CD4-positive, CD25-positive, alpha-beta regulatory T cell (primary cell): ENCODE measurements at regions not wholly inside any gene's neighbourhood (a gene's known extent, or its start where the extent isn't known, plus 50 kb on each side); places are given as distances from the start of the nearest gene placed in this dataset.

Experiments
- ATAC-seq, 2 donors: fragments of 150-1000 bp; cut with Tn5 transposase; one replicate each; pipeline ENCODE4 v1.10.0; 2021; ENCODE audit warnings: low read depth in 2 of 2, moderate number of reproducible peaks in 2 of 2, moderate library complexity in 1 of 2
- DNase-seq, 3 donors: peaks; one replicate each; pipeline versions ENCODE4 v3.0.0 to v3.0.0-alpha.2; 2012 to 2022; ENCODE audit warnings: mixed read lengths in 1 of 3
- H3K27ac ChIP-seq: one replicate; pipeline ENCODE4 v1.7.0; 2013; ENCODE audit warnings: mild to moderate bottlenecking, low read length; ENCODE audit not compliant: insufficient read depth, poor library complexity, severe bottlenecking
- H3K27me3 ChIP-seq: one replicate; pipeline ENCODE4 v1.7.0; 2013; ENCODE audit warnings: low read length; ENCODE audit not compliant: control insufficient read depth, insufficient read depth
- H3K36me3 ChIP-seq: one replicate; pipeline ENCODE4 v1.7.0; 2013; ENCODE audit warnings: mild to moderate bottlenecking, low read length, moderate library complexity; ENCODE audit not compliant: control insufficient read depth, insufficient read depth
- H3K4me1 ChIP-seq: 2 replicates; pipeline ENCODE4 v1.7.0; 2013; ENCODE audit warnings: mild to moderate bottlenecking, low read length; ENCODE audit not compliant: insufficient read depth, control insufficient read depth, poor library complexity, severe bottlenecking
- H3K4me3 ChIP-seq: one replicate; pipeline ENCODE4 v1.7.0; 2013; ENCODE audit warnings: low read depth, mild to moderate bottlenecking, low read length, moderate library complexity
- H3K9me3 ChIP-seq, 2 experiments: 1 replicate in 1 of 2; 2 replicates in 1 of 2; pipeline ENCODE4 v1.7.0; 2013; ENCODE audit warnings: low read length in 2 of 2, mild to moderate bottlenecking in 1 of 2, moderate library complexity in 1 of 2; ENCODE audit not compliant: control insufficient read depth in 2 of 2
- H3K27ac Mint-ChIP-seq, 3 donors: one replicate each; pipeline ENCODE4 v1.8.0; 2020 to 2022; ENCODE audit warnings: mild to moderate bottlenecking in 3 of 3, mixed read lengths in 3 of 3, moderate library complexity in 2 of 3
- H3K27me3 Mint-ChIP-seq: one replicate; pipeline ENCODE4 v1.8.0; 2022; ENCODE audit warnings: mild to moderate bottlenecking, mixed read lengths
- H3K36me3 Mint-ChIP-seq: one replicate; pipeline ENCODE4 v1.8.0; 2020; ENCODE audit warnings: mixed read lengths
- H3K4me1 Mint-ChIP-seq, 4 donors: one replicate each; pipeline ENCODE4 v1.8.0; 2020 to 2022; ENCODE audit warnings: mixed read lengths in 4 of 4, mild to moderate bottlenecking in 1 of 4
- H3K4me3 Mint-ChIP-seq, 4 donors: one replicate each; pipeline ENCODE4 v1.8.0; 2020 to 2022; ENCODE audit warnings: mild to moderate bottlenecking in 4 of 4, mixed read lengths in 4 of 4, moderate library complexity in 3 of 4
- H3K9me3 Mint-ChIP-seq, 7 donors: one replicate each; pipeline ENCODE4 v1.8.0; 2020 to 2022; ENCODE audit warnings: mixed read lengths in 7 of 7, mild to moderate bottlenecking in 3 of 7, moderate library complexity in 2 of 7

DNA sequence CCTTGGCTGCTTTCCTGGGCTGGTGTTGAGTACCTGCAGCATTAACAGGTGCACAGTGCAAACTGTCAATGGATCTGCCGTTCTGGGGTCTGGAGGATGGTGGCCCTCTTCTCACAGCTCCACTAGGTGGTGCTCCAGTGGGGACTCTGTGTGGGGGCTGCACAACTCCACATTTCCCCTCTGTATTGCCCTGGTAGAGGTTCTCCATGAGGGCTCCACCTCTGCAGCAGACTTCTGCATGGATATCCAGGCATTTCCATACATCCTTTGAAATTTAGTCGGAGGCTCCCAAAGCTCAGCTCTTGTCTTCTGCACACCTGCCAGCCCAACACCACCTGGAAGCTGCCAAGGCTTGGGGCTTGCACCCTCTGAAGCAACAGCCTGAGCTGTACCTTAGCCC lies 198.6 kb downstream of the GXYLT1 start:
- Mint-ChIP-seq H3K36me3 (no peaks in the 10 kb centered on the region), H3K4me3 (no peak overlapping the region), H3K9me3 (peaks cover 0 to 19% (median 4%) of the 10 kb centered on the region in 7 donors), H3K4me1 (no peaks in the 10 kb centered on the region), H3K27ac (no peak overlapping the region), H3K27me3 (no peaks in the 10 kb centered on the region)
- H3K27ac ChIP-seq, result no peak overlapping the region
- DNase-seq (no peak), ATAC-seq (no peak)
- H3K4me3 ChIP-seq, result no peak overlapping the region
- H3K4me1 ChIP-seq, result no peaks in the 10 kb centered on the region
- no peaks in the 10 kb centered on the region for H3K27me3 ChIP-seq
- peaks cover 0 to 13% of the 10 kb centered on the region in 2 experiments for H3K9me3 ChIP-seq
- H3K36me3 ChIP-seq, result no peaks in the 10 kb centered on the region

DNA sequence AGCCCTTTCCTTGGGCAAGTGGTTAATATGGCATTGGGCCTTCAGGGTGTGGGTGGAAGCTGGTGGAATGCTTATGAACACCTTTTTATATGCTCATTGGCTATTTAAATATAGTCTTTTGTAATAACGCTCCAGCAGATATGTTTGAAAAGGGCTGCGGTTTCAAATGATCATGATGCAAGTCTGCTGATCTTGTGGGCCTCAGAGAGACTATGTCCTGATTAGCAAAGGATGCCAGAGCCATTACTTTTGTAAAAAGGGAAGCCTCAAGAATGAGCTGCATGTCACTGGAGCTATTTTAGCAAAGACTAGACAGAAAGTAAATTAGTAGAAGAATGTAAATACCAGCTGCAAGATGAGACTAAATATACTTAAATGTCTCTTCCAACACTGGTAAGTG lies 200.5 kb downstream of the GXYLT1 start:
- Histone ChIP-seq H3K27ac (no peak overlapping the region), H3K4me3 (no peak overlapping the region), H3K4me1 (no peaks in the 10 kb centered on the region), H3K27me3 (no peaks in the 10 kb centered on the region), H3K9me3 (peaks cover 0 to 13% of the 10 kb centered on the region in 2 experiments), H3K36me3 (no peaks in the 10 kb centered on the region)
- H3K36me3 Mint-ChIP-seq, result no peaks in the 10 kb centered on the region
- DNase-seq (no peak), ATAC-seq (no peak)
- no peak overlapping the region for H3K4me3 Mint-ChIP-seq
- H3K27me3 Mint-ChIP-seq, result peaks cover 3% of the 10 kb centered on the region
- H3K27ac Mint-ChIP-seq, result no peak overlapping the region
- no peaks in the 10 kb centered on the region for H3K4me1 Mint-ChIP-seq
- peaks cover 0 to 19% (median 4%) of the 10 kb centered on the region in 7 donors for H3K9me3 Mint-ChIP-seq

DNA sequence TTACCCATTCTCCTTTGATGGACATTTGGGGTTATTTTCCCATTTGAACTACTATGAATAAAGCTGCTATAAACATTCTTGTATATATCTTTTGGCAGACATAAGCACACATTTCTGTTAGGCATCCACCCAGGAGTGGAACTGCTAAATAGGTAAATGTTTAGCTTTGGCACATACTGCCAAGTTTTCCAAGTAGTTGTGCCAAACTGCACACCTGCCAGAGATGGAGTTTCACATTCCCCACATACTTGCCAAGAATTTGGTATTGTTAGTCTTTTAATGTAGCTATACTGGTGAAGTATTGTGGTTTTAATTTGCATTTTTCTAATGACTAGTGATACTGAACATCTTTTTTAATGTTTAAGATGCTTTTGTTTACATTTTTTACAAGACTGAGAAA lies 201.0 kb downstream of the GXYLT1 start:
- no peak overlapping the region for H3K4me3 ChIP-seq
- H3K4me1 ChIP-seq, result no peaks in the 10 kb centered on the region
- H3K4me3 Mint-ChIP-seq, result no peak overlapping the region
- ATAC-seq, result no peak
- H3K4me1 Mint-ChIP-seq, result no peaks in the 10 kb centered on the region
- no peaks in the 10 kb centered on the region for H3K36me3 ChIP-seq
- peaks cover 0 to 13% of the 10 kb centered on the region in 2 experiments for H3K9me3 ChIP-seq
- DNase-seq, result no peak
- H3K9me3 Mint-ChIP-seq, result peaks cover 0 to 19% (median 4%) of the 10 kb centered on the region in 7 donors
- peaks cover 5% of the 10 kb centered on the region for H3K27me3 Mint-ChIP-seq
- no peaks in the 10 kb centered on the region for H3K27me3 ChIP-seq
- H3K27ac Mint-ChIP-seq, result no peak overlapping the region
- H3K27ac ChIP-seq, result no peak overlapping the region
- H3K36me3 Mint-ChIP-seq, result no peaks in the 10 kb centered on the region

DNA sequence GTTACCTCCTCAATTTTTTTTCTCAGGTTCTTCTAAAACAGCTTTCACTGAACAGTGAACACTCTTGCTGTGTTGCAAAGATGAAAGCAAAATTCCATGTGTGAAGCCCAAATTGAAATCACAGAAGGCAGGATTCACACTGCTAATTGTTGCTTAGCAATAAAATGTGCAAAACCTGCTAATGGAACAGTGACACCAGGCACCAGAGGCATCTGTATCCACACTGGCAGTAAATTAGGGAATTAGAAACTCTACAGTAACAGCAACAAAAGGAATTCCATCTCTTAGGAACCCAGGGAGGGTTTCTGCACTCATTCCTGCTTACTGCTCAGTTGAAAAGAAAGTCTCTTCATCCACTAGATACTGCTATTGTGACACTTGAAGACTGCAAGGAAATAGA lies 202.3 kb downstream of the GXYLT1 start:
- ATAC-seq (no peak), DNase-seq (no peak)
- no peak overlapping the region for H3K27ac Mint-ChIP-seq
- H3K4me3 Mint-ChIP-seq, result no peak overlapping the region
- no peak overlapping the region for H3K27ac ChIP-seq
- peaks cover 0 to 13% of the 10 kb centered on the region in 2 experiments for H3K9me3 ChIP-seq
- peaks cover 4% of the 10 kb centered on the region for H3K27me3 ChIP-seq
- H3K4me1 ChIP-seq, result no peaks in the 10 kb centered on the region
- H3K4me1 Mint-ChIP-seq, result no peaks in the 10 kb centered on the region
- H3K4me3 ChIP-seq, result no peak overlapping the region
- H3K27me3 Mint-ChIP-seq, result peaks cover 5% of the 10 kb centered on the region
- H3K36me3 ChIP-seq, result no peaks in the 10 kb centered on the region
- peaks cover 0 to 19% (median 4%) of the 10 kb centered on the region in 7 donors for H3K9me3 Mint-ChIP-seq
- H3K36me3 Mint-ChIP-seq, result no peaks in the 10 kb centered on the region

DNA sequence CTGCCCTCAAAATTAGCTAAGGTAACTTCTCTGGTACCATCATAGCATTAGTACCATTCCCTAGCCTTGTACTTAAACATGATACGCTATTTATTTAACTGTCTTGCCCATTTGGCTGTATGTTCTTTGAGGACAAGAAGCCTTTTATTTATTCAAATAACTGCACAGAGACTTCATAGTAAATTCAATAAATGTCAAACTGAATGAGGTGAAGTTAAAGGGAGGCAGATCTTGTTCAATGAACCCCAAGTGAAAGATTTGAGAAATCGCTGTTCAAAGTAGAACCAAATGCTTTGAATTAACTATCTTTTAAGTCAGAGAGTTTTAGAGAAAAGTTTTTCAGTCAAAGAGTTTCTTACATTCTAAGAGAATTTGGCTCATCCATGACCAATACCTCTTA lies 203.6 kb downstream of the GXYLT1 start:
- Histone ChIP-seq H3K4me1 (no peaks in the 10 kb centered on the region), H3K27me3 (peaks cover 6% of the 10 kb centered on the region), H3K4me3 (no peak overlapping the region), H3K36me3 (no peaks in the 10 kb centered on the region), H3K27ac (no peak overlapping the region), H3K9me3 (peaks cover 0 to 5% of the 10 kb centered on the region in 2 experiments)
- Mint-ChIP-seq H3K4me1 (no peaks in the 10 kb centered on the region), H3K27me3 (peaks cover 9% of the 10 kb centered on the region), H3K27ac (no peak overlapping the region), H3K9me3 (peaks cover 0 to 11% (median 1%) of the 10 kb centered on the region in 7 donors), H3K4me3 (no peak overlapping the region), H3K36me3 (no peaks in the 10 kb centered on the region)
- ATAC-seq (no peak), DNase-seq (no peak)

DNA sequence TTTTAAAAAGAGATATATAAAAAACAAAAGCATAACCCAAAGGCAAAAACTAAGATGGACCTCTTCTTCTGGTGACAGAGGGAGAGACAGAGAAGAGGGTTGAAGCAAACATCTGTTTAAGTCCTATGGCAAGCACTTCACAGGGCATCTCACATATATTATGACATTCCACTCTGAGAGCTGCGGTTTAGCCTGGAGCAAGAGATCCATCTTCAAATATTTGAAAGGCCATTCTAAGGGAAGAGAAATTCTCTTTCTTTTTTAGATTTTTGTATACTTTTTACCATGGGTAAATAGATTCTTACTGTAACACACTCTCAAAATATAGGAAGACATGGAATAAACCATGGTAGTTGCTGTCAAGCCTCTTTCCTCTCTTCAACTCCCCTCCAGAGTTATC lies 204.1 kb downstream of the GXYLT1 start:
- ATAC-seq (no peak), DNase-seq (no peak)
- Mint-ChIP-seq H3K27ac (no peak overlapping the region), H3K4me3 (no peak overlapping the region), H3K9me3 (peaks cover 0 to 7% (median 1%) of the 10 kb centered on the region in 7 donors), H3K36me3 (no peaks in the 10 kb centered on the region), H3K4me1 (no peaks in the 10 kb centered on the region), H3K27me3 (peaks cover 14% of the 10 kb centered on the region)
- no peaks in the 10 kb centered on the region for H3K36me3 ChIP-seq
- no peak overlapping the region for H3K27ac ChIP-seq
- peaks cover 0 to under 1% of the 10 kb centered on the region in 2 experiments for H3K9me3 ChIP-seq
- H3K4me1 ChIP-seq, result no peaks in the 10 kb centered on the region
- no peak overlapping the region for H3K4me3 ChIP-seq
- H3K27me3 ChIP-seq, result peaks cover 6% of the 10 kb centered on the region

DNA sequence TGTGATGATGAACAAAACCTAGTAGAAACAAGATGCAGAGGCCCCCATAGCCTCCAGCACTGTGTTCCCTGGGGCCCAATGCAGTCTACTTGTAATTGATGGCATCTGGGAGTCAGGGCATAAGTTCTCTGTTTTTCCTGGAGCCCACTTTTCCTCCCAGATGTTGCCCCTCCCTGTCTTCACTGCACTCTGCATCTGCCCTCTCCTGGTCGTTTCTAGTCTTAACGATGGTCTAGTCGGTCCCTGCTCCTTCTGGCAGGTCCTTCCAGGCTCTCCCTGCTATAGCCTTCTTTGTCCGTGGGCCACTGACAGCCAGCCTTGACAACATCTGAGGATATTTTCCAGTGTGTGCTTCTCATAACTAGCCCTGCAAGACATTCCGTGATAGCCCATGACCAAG lies 208.3 kb downstream of the GXYLT1 start:
- Mint-ChIP-seq H3K9me3 (peaks cover 0 to 5% (median 0%) of the 10 kb centered on the region in 7 donors), H3K36me3 (no peaks in the 10 kb centered on the region), H3K27ac (no peak overlapping the region), H3K4me3 (no peak overlapping the region), H3K4me1 (peaks cover 4 to 12% (median 6%) of the 10 kb centered on the region in 4 donors), H3K27me3 (peaks cover 48% of the 10 kb centered on the region)
- H3K27me3 ChIP-seq, result peaks cover 9% of the 10 kb centered on the region
- no peaks in the 10 kb centered on the region for H3K9me3 ChIP-seq
- no peaks in the 10 kb centered on the region for H3K4me1 ChIP-seq
- no peak overlapping the region for H3K27ac ChIP-seq
- no peak for ATAC-seq
- no peak overlapping the region for H3K4me3 ChIP-seq
- no peaks in the 10 kb centered on the region for H3K36me3 ChIP-seq
- DNase-seq, result no peak

DNA sequence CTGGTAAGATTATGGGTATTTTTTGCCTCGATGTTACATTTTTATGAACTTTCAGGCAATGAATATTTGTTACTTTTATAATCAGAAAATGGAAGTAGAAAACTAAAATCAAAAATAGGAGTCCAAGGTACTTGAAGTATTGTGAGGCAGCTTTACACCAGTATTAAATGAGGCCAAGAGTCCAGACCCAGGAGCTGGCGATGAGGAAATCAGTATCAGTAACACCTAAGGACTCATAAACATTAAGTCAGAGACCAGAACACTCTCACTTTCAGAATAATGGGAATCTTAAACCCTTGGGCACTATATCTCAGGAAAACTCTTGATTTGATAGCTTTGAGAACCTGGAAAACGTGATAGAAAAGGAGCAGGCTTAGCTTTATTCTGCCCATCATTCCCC lies 208.8 kb downstream of the GXYLT1 start:
- Histone ChIP-seq H3K4me3 (no peak overlapping the region), H3K27me3 (peaks cover 9% of the 10 kb centered on the region), H3K27ac (no peak overlapping the region), H3K9me3 (no peaks in the 10 kb centered on the region), H3K36me3 (no peaks in the 10 kb centered on the region), H3K4me1 (no peaks in the 10 kb centered on the region)
- no peak for DNase-seq
- Mint-ChIP-seq H3K36me3 (no peaks in the 10 kb centered on the region), H3K4me1 (peaks cover 8 to 16% (median 9%) of the 10 kb centered on the region in 4 donors), H3K27me3 (peaks cover 52% of the 10 kb centered on the region), H3K27ac (no peak overlapping the region), H3K9me3 (peaks cover 0 to 5% (median 0%) of the 10 kb centered on the region in 7 donors), H3K4me3 (no peak overlapping the region)
- ATAC-seq, result no peak
